SU-DHL-6 (cell line): ENCODE measurements at regions not wholly inside any gene's neighbourhood (a gene's known extent, or its start where the extent isn't known, plus 50 kb on each side); places are given as distances from the start of the nearest gene placed in this dataset.

ENCODE experiments used
- EZH2phosphoT487 ChIP-seq: fragments of 200-600 bp; sonication (generic), shearing (Covaris generic); conservative IDR thresholded peaks from 2 replicates; pipeline ENCODE4 v1.6.1; 2018; ENCODE audit warnings: mild to moderate bottlenecking, antibody characterized with exemption, low read length, moderate library complexity, mixed read lengths
- TF ChIP-seq, protein P1 (sequence below): fragments of 200-600 bp; sonication (generic); IDR thresholded peaks from one replicate; pipeline ENCODE4 v1.5.1; 2017; ENCODE audit warnings: antibody characterized with exemption, mild to moderate bottlenecking, low read length, moderate library complexity; ENCODE audit not compliant: insufficient read depth, poor library complexity, severe bottlenecking

DNA sequence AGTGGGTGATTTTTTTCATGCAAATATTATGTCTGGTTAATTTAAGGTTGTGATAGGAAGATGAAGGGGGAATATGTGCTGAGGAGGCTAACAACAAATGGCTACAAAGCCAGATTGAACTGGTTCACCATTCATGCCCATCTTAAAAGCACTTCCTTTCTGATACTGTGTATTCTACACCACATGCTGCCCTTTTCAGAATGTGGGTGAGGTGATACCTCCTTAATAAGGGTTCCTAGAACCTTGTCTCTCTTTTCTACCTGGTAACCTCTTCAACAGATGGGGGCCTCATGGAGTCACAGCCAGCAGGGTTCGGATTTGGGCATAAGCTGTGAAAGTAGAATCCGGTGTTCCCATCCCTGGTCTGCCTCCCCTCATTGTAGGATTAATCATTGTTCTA, 1064.0 kb upstream of the SEMA6A start:
- TF ChIP-seq, protein P1, sequence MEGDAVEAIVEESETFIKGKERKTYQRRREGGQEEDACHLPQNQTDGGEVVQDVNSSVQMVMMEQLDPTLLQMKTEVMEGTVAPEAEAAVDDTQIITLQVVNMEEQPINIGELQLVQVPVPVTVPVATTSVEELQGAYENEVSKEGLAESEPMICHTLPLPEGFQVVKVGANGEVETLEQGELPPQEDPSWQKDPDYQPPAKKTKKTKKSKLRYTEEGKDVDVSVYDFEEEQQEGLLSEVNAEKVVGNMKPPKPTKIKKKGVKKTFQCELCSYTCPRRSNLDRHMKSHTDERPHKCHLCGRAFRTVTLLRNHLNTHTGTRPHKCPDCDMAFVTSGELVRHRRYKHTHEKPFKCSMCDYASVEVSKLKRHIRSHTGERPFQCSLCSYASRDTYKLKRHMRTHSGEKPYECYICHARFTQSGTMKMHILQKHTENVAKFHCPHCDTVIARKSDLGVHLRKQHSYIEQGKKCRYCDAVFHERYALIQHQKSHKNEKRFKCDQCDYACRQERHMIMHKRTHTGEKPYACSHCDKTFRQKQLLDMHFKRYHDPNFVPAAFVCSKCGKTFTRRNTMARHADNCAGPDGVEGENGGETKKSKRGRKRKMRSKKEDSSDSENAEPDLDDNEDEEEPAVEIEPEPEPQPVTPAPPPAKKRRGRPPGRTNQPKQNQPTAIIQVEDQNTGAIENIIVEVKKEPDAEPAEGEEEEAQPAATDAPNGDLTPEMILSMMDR, result no peak
- no peak for TF ChIP-seq EZH2phosphoT487
